HG02943 (cell line): ENCODE measurements at regions not wholly inside any gene's neighbourhood (a gene's known extent, or its start where the extent isn't known, plus 50 kb on each side); places are given as distances from the start of the nearest gene placed in this dataset.

Source experiments
- ATAC-seq: cut with Tn5 transposase; IDR thresholded peaks from one replicate; pipeline ENCODE4 v1.9.1; 2021; ENCODE audit warnings: mild to moderate bottlenecking, low read depth, moderate library complexity; ENCODE audit not compliant: unreplicated experiment

DNA sequence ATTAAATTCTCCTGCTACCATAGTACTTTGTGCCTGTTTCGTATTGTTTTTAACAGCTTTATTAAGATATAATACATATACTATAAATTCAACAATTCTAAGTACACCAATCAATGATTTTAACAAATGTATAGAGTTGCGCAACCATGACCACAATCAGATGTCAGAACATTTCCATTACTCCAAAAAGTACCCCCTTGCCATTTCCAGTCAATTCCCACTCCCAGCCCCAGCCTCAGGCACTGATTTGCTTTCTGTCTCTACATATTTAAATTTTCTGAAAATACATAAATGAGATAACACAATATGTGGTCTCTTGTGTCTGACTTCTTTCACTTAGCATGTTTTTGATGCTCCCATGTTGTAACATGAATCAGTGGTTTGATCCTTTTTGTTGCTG, 193.9 kb downstream of the FIGN start:
- ATAC-seq: no peak

GRCh38 chr2:163541495-163541894, 194.3 kb downstream of the FIGN start:
- ATAC-seq: no peak

GRCh38 chr2:163528640-163529217, 207.1 kb downstream of the FIGN start:
- no peak for ATAC-seq

- ATAC-seq: no peak
Observed at GRCh38 chr2:163527381-163527780, 208.4 kb downstream of the FIGN start.

DNA sequence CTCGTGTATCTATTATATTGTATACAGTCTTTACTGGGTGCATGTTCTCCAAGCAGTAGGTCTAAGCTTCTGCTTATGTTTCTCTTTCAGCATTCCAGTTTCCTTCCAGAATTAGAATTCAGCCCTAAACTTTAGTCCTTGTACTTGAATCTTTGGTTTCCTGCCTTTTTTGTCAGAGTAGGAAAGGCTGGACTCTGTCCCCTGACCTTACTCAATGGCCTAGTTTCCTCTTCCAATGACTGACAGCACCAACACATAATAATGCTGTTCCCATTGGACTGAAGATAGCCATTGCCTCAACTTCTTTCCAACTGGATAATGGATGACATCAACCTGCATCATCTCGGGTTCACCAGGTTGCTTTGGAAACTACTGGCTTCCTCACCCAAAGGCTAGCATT, 217.0 kb downstream of the FIGN start:
- no peak for ATAC-seq

DNA sequence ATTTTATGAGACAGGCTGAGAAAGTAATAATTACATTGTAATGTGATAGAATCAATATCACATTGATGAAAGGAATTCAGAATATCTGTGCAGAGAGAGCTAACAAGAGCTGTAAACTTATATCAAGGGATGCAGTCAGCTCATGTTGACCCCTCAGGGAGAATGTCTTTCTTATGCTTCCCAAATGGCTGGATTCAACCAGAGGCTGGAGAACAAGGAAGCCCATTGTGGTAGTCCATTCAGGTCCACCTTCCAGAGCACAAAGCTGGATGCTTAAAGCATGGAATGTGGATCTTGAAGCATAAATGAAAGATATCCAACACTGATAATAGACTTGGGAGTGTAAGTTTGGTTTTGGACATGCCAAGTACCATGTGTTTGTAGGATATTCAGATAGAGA, 220.0 kb downstream of the FIGN start:
- ATAC-seq: no peak

DNA sequence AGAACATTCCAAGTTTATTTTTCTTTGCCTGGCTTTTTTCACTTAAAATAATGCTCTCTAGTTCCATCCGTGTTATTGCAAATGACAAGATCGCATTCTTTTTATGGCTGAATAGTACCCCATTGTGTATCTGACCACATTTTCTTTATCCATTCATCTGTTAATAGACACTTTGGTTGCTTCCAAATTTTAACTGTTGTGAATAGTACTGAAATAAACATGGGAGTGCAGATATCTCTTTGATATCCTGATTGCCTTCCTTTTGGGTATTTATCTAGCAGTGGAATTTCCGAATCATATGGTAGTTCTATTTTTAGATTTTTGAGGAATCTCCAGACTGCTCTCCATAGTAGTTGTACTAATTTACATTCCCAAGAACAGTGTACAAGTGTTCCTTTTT, 230.5 kb downstream of the FIGN start:
- ATAC-seq: no peak

GRCh38 chr2:163493359-163494298, 242.2 kb downstream of the FIGN start:
- no peak for ATAC-seq

DNA sequence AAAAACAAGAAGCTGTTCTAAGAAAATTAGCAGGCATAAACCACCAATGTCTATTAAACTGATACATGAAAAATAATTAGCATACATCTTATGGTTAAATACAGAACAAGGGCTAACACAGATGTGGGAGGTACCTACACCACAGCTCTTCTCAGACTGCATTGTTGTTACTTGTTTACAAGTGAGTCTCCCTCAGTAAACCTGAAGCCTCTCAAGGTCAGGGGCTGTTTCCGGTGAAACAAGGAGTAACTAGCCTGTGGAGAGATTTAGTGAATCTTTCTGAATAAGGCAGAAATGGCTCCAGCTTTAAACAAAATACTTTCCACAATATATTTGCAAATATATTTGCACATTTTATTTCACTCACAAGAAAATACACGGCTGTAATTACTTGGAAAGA, 244.0 kb downstream of the FIGN start:
- no peak for ATAC-seq

DNA sequence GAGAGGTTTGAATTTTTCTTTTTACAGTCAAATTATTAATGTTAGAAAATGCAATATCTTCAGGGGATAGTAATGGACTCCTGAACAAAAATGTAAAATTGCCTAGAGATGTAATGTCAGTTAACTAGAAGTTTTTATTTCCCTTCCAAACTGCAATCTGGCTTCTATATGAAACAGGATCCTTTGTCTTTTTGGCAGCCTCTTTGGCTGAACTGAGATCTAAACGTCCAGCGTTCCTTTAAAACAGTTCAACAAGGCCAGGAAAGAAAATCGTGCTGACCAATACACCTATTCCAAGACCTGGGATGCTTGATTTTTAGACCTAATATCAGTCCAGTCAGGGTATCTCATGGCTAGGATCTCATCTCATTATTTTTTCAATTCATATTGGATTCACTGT, 245.5 kb downstream of the FIGN start:
- ATAC-seq: no peak

DNA sequence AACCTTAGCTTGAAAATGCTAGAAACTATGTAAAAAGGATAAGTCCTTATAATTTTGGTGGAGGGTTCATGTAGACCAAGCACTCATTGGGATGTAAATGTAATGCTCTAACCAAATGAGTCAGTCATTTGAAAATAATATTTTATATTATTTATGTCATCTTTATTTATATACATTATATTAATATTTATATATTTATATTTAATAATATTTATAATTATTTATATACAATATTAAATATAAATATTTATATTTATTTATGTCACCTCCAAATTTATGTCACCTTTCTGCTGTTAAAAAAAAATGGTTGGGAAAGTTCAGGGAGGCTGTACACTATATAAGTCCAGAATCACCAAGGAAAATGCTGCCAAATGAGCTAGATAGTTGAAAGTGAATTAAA, 254.3 kb downstream of the FIGN start:
- ATAC-seq: no peak

DNA sequence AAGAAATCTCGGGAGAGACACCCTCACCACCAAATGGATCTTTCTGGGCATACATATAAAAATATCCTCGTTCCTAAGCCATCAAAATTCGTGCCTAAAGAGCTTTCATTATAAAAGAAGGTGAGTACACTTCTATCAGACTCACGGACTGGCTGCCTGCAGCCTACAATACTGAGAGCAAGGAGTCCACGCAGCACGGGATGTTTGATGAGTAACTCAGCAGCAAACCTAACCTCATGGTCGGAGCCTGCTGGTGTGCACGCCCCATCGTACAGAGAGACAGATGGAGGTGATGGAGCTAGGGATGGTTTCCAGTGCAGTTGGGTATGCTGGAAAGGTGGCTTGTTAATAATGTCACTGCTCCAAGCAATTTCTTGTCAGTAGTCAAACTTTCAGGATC, 256.2 kb downstream of the FIGN start:
- ATAC-seq: no peak

DNA sequence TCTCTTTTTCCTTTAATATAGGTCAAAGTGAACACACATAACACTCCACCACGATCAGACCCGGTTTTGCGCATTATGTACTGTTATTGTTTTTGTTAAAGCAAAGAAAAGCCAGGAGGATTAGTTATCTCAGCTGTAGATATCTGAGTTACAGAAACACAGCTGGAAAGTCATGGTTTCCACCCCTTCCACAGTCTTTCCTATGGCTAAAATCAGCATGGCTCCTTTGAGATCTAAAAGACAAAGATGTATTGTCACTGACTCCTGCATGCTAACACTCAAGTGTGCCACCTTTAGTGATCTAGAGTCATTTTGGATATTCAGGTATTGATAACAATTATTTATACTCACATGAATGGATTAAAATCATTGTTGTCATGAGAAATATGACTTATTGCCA, 260.0 kb downstream of the FIGN start:
- no peak for ATAC-seq

DNA sequence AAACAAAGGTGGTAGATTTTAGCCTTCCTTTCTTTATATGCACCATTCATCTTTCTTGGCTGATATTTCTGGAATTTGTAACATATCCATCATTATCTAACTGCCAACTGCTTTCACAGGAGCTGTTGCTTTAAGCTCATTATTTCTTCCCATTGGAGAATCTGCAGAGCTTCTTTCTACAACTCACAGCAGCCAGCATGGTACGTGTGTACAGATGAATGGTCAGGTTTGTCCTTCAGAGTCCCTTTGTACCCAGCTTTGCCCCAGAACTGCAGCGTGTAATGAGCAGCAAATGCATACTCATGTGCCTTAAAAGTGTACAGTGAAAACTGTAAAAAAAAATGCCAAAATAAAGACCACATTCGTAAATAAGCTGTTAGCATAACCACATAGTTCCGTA, 260.9 kb downstream of the FIGN start:
- ATAC-seq: no peak

DNA sequence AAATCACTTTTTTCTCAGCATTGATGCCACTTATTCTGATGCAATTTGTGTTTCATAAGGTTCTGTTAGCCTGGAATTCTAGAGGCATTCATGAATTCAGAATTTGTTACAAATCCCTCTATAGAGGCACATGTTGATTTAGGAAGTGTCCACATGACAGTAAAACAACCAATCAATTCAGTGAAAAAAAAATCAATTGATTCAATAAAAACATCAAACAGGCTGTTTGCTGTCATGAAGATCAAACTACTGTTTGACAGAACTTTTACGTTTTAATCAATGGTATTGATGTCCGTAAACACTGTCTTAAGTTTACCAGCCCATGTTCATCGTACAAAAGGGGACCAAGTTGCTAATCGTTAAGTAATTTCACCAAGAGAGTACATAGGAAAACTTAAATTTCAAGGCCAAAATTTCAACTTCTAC, 261.5 kb downstream of the FIGN start:
- no peak for ATAC-seq

- ATAC-seq: no peak
Observed at GRCh38 chr2:163471947-163472346, 263.9 kb downstream of the FIGN start.

DNA sequence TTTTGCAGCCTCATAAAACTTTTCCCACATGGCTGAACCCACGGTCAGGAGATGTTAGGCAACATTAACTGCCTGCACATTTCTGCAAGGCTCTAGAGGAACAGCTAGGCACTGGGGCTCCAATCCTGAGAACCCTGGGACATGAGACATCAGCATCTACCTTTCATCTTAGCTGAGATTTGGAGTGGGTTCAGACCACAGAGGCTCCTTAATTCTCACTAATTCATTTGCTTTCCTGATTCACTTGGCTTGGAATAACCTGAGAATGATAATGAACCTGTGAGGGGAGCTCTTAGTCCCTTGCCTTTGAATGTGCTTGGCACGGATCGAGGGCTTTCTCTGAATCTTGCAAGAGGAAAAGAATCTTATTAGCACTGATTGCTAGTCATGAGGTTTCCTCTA, 266.2 kb downstream of the FIGN start:
- no peak for ATAC-seq

GRCh38 chr2:163467251-163467630, 268.6 kb downstream of the FIGN start:
- no peak for ATAC-seq

DNA sequence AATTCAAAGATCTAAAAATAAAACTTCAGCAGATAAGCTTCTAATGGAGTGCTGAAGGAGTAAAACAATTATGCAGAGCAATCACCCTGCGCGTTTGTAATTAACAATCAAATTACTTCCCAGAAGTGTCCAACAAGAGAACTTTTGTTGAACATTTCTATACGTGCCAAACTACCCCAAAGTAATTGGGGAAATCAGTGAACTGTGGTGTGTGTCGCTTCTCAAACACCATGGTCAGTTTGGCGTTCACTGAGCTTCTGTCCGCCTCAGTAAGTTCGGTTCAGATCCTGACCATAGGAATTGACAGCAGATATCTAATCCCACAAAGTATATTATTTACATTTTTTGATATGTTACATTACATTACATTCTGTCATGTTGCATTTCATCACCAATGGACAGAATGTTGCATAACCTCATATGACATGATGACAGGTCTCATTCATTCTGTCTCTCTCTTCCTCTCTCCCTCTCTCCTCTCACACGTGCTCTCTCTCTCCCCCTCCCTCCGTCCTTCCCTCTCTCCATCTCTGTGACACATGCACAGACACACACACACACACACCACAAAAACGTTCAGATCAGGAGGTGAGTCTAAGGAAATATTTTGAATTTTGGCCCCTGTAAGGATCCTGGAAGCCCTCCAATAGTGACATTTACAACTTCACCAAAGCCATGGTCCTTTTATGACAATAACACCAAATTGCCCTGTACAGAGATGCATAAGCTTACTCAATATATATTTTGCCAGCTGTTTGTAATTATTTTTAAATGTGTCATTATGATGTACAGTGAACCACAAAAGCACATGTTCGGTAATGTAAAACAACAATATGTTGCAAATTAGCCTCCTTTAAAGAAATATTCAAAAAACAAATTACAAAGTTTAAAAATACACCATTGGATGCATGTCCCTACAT, 269.2 kb downstream of the FIGN start:
- ATAC-seq: no peak

DNA sequence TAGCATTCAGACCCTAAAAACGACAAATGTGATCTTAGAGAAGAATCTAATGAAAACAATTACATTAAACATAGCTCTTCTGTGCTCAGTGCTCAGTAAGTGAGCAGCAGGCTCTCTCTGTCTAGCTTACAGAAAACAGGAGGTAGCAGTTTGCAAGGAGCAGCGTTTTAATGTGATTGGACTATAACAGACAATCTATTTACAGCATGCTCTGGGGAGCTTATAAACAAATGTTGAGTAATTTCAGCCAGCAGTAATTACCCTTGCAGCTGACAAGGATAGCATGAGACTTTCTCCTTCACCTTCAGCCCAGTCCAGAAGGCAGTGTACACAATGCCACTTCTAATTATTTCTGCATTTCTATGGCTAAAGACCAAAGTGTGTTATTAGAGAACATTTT, 270.4 kb downstream of the FIGN start:
- ATAC-seq: no peak

GRCh38 chr2:163463411-163463810, 272.4 kb downstream of the FIGN start:
- no peak for ATAC-seq
